Neural progenitor cell (in vitro differentiated cells): ENCODE measurements at regions not wholly inside any gene's neighbourhood (a gene's known extent, or its start where the extent isn't known, plus 50 kb on each side); places are given as distances from the start of the nearest gene placed in this dataset.

Experiments
- CTCF ChIP-seq: fragments of 200-600 bp; sonication (generic); IDR thresholded peaks from 2 replicates; pipeline ENCODE4 v1.5.1; 2017; ENCODE audit warnings: antibody characterized with exemption, mild to moderate bottlenecking
- EZH2 ChIP-seq: fragments of 200-600 bp; sonication (generic); IDR thresholded peaks from 2 replicates; pipeline ENCODE4 v1.6.1; 2017; ENCODE audit warnings: antibody characterized with exemption, mild to moderate bottlenecking, moderate library complexity

GRCh38 chr21:38039369-38039768 is 123.1 kb upstream of the KCNJ6 start:
- no peak for TF ChIP-seq CTCF
- TF ChIP-seq EZH2: no peak
